ENCODE measurements at regions not wholly inside any gene's neighbourhood (a gene's known extent, or its start where the extent isn't known, plus 50 kb on each side); places are given as distances from the start of the nearest gene placed in this dataset.

DNA sequence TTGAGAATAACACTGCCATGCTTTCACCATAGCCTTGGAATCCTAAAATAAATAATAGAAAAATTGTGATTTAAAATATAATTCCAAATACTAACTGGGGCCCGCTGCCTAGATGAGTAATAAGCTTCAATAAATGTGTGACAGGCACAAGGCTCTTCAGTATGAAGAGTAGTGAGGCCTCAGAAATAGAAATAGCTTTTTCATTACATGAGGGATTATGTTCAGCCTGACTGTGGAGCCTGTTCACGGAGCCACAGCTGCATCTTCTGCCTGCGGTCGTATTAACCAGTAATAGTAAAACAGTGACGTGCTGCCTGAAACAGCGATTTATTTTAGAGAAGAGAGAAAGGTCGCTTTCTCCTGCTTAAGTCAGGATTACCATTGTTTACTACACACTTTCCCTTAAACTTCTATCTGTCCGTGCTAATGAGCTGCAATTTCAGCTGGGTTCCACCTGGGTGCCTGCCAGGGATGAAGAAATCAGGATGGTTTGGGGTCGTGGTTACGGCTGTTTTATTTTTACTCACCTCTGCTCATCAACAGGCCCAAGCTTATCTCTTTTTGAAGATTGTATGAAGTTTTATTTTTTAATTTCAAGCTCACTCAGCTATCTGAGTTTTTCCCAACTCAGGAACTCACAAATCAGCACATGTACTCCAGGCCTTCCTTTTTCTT, 284.9 kb upstream of the WWC1 start:
- no peak for DNase-seq (ENCODE audit: low read depth in 2 of 2)

DNA sequence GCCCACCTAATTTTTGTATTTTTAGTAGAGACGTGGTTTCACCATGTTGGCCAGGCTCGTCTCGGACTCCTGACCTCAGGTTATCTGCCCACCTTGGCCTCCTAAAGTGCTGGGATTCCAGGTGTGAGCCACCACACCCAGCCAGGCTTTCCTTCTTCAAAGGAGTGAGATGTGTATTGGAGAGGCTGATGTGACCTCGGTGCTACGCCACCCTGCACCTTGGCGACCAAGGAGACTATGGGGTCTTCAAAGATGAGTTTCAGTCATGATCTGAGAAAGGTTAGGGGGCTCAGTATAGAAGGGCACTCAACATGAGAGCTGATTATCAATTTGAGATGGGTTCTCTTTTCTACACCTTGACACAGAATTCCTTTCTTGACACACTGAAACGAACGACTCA, 284.2 kb upstream of the WWC1 start:
- DNase-seq (ENCODE audit: low read depth in 2 of 2) = no peak

DNA sequence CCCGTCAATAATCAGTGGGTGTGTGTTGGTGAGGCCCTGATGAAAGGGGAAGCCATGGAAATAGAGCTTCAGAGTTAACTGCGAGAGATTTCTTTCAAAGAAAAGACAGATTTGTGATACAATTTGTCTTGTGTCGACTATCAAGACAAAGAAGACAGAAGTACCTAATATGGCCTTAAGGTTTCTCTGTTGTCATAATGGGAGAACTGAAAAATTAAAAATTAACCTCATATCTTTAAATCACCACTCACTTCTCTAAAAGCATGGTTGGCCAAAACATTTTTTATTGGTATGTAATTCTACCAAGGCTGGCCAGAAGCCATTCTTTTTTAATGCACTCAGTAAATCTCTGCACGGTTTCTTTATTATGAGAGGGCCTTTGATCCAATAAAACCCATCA, 282.9 kb upstream of the WWC1 start:
- DNase-seq (ENCODE audit: low read depth in 2 of 2) = no peak

DNA sequence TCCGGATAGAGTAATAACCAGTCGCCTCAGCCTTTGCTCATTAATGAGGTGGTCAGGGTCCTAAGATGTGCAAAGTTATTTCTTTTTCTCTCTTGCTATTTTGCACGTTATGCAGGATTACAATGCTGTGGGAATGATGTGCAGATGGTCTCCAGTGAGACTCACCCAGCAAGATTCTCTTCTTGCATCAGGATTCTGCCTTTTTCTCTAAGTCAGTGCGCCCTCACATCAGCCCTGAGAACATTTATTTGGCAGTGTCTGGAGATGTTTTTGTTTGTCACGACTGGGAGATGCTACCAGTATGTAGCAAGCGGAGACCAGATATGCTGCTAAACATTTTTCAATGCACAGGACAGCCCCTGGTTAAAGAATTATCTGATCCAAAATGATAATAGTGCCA, 280.3 kb upstream of the WWC1 start:
- DNase-seq (ENCODE audit: low read depth in 2 of 2) = no peak

DNA sequence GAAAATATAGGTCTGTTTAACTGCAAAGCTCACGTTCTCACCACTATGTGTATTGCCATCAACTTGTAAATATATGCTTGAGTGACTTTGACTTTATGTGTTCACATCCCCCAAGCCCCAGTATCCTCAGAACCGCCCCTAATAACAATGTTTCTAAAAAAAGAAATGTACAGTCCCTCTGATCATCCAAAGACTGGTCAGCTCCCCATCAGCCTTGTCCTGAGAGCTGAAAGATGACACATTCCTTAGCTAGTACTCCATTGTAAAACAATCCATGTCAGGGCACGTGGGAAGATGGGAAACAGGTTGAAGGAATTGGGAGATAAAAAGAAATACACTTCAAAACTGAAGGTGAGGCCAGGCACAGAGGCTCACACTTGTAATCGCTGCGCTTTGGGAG, 279.4 kb upstream of the WWC1 start:
- DNase-seq (ENCODE audit: low read depth in 2 of 2) = no peak

DNA sequence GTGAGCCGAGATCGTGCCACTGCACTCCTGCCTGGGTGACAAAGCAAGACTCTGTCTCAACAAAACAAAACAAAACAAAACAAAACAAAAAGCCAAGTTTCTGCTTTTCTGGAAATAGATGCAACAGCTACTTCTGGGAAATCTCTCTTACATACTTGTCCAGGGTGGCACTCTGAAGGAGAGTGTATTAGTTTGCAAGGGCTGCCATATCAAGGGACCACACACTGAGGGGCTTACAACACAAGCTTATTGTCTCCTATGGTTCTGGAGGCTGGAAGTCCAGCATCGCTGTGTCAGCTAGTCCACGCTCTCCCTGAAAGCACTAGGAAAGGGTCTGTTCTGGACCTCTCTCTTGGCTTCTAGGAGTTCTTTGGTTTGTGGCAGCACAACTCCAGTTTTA, 277.9 kb upstream of the WWC1 start:
- no peak for DNase-seq (ENCODE audit: low read depth in 2 of 2)

DNA sequence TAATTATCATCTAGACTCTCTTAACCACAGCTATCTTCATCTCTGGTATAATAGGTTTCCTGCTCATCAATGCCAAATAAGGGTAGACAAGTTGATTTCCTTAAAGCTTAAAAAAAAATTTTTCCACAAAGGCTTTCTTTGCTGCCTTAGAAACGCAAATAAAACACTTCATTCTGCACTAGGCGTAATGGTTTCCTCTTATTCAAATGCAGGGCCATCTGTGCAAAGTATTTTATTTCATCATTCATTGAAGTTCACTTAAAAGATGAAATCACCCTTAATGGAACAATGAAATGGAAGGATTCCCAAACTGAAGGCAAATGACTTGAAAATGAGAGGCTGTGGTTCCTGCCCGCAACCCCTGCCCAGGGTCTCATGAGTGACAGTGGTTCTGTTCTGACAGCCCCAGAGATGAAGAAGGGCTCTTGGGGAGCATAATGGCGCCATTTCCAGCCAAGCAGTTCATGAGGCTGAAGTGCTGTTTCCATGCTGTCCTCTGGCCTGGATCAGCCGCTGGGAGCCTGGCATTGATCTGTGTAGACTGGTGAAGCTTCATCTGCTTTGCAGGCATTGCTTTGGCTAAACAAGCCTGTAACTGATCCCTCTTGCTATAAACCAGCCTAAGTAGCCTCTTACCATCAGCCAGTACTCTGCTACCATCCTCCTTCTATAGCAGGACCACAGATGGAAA, 276.9 kb upstream of the WWC1 start:
- DNase-seq (ENCODE audit: low read depth in 2 of 2) = no peak

DNA sequence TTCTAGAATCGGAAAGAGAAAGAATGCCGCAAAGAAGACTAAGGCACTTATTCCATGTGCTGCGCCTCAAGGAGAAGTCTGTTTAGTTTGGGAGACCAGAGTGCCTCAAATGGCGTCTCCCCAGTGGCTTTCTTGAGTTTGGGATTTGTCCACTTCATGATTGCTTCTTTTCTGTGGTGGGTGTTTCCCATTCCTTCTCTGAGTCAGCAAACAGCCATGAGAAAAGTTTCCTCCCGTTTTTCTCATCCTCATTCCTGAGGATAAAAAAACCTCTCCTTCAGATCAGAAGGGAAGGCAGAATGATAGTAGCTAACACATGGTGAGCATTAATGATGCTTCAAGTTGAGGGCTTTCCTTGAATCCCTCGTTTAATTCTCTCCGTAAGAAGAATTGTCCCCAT, 275.9 kb upstream of the WWC1 start:
- DNase-seq (ENCODE audit: low read depth in 2 of 2) = no peak

DNA sequence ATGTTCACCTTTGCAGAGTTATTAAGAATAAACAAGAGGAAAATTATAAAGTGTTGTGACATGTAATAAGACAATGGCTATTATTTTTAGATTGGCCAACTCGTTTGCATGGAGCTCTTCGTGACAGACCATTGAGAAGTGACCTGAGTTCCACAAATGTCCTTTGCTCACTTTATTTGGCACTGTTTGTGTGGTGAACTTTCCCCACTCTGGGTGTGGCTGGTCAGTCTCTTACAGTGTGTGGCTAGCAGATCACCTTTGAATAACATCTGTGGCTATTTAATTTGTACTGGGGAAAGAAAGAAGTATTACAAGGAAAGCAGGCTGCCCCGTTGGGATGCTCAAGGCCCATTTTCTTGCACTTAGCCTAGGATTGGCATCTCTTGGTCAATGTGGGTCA, 274.1 kb upstream of the WWC1 start:
- DNase-seq (ENCODE audit: low read depth in 2 of 2) = no peak

DNA sequence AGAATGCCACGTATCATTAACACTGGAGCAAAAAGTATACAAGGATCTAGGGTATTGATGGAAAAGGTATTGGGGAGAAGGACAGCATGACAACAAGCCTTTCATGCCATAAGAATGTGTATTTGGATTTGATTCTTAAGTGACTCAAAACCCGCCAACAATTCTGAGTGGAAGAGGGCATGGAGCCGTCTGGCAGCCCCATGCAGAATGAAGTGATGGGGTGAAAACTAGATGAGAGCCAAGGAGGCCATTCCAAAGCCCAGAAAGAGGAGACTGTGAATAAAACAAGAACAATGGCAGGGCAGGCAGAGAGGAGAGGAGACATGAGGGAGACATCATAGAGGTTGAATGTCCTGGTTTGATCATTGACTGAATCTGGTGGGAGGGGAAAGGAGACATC, 272.3 kb upstream of the WWC1 start:
- DNase-seq (ENCODE audit: low read depth in 2 of 2) = no peak

DNA sequence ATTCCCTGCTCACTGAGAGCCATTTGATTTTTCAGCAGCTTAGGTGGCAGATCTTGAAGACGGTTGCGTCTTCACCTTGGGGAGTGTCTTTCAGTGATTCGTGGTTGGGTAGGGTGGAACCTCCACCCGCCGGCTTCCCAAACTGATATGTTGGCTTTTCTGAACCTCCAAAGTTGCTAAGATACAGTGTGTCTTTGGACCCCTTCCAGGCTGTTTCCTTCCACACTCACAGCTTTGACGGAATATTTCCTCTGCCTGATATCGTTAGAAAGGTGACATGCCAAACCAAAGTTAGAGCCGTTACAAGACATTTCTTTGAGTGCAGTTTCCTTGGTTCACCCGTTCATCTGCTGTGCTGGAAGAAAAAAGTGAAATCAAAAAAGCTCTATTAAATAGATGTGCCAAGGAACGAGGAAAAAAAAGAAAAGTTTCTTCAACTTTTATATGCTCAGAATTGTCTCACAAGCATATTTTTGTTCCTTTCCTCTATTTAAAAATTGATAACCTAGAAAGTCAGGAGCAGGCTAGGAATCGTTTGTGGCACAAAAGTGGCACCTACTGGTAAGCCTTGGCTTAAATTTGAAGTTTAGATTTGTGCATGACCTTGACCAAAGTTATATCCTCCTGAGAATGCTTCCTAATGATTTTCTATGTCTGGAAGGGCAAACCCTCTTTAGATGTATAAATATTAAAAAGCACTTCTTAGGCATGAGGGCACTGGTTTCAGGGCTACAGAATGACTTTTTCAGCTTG, 270.7 kb upstream of the WWC1 start:
- no peak for DNase-seq (ENCODE audit: low read depth in 2 of 2)

DNA sequence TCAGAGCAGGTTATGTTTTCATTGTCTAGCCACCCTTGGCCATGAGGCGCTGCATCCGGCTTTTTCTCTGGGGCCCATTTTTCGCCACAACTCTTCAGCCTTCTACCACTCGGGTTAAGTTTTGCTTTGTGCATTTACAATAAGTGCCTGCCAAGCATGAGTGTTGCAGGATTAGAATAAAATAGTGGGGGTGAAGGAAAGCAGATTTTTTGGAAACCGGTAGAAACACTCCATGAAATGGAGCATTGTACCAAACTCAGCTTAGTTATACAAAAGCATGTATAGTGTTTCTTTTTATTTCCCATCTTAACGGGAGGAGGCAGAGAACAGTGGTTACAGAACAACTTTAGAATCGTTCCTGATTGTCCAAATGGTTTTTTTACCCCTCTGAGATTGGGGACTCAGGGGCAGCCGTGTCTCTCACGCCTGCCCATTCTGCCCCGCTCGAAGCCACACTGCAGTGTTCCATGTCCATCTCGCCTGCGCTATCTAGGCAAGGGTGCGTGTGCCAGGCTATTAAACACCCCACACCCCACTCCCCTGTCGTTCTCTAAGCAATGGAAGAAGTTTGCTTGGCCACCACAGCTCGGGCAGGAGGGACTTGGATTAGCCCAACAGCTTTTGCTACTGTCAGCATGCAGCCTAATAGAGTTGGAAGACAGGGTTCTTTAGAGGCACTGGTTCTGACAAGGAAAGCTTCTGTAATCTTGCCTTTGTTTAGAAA, 268.8 kb upstream of the WWC1 start:
- DNase-seq (ENCODE audit: low read depth in 2 of 2) = no peak

DNA sequence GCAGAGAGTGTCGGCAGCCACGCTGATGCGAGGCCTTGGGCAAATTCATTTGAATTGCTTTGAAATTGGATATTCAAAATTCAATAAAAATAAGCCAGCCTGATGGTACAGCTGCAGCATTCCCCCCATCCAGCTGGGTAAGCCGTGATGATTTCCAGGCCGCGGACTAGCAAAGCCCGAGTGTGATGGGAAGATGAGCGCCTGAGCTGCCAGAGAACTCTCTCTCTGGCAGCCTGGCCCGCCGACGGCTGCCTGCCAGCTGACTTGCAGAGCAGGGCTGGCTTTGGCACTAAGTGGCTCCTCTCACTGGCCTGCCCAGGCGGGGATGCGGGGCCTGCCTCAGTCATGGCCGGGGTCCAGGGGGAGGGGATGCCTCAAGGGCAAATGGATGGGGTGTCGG, 268.3 kb upstream of the WWC1 start:
- DNase-seq (ENCODE audit: low read depth in 2 of 2) = no peak

DNA sequence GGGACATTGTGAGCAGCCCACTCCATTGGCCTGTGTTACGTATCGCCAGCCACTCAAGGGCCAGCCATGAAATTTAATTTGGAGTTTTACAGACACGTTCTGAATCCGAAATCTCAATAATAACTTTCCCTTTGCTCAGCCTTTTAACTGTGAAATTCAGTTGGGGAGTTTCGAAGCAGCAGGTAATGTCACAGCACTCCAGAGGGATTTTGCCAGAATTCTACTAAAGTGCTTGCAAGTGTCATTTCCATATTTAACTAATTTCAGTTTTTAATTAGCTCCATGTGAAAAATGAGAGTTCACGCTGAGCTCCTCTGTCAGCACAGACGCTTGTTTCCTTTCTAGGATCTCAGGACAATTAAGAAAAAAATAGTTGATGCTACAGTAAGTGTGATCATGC, 267.1 kb upstream of the WWC1 start:
- no peak for DNase-seq (ENCODE audit: low read depth in 2 of 2)

DNA sequence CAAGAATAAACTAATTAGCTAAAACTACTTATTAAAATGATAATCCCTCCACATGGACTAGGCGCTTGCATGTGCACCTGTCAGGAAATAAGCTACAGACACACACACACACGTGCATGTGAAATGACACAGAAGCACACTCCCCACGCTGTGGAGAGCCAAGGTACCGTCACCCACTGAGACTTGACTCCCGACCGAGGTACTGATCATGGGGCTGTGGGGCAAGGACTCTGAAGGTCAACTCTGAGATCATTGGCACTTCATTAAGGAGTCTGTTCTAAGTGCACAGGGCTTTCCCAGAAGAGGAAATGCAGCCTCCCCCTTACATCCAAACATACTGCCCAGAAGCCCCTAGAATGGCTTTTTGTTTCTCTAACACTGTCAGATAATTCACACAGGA, 264.4 kb upstream of the WWC1 start:
- DNase-seq (ENCODE audit: low read depth in 2 of 2) = no peak

DNA sequence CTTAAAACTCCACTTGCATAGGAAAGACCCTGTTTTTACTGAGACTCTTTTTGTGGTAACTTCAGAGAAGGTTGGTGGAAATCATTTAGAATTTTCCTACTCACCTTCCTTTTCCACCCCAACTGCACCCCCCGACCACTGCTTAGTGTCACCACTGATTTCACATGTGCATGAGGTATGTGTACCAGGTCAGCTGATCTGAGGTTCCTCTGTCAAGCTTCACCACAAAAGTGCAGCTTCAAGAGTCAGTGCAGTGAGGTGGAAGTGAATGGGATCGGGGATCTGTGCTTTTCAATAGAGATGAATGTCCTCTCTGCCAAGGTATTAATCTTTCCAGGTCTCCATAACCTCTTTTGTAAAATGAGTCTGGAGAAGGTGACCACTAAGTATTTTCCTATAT, 260.5 kb upstream of the WWC1 start:
- DNase-seq (ENCODE audit: low read depth in 2 of 2) = no peak

DNA sequence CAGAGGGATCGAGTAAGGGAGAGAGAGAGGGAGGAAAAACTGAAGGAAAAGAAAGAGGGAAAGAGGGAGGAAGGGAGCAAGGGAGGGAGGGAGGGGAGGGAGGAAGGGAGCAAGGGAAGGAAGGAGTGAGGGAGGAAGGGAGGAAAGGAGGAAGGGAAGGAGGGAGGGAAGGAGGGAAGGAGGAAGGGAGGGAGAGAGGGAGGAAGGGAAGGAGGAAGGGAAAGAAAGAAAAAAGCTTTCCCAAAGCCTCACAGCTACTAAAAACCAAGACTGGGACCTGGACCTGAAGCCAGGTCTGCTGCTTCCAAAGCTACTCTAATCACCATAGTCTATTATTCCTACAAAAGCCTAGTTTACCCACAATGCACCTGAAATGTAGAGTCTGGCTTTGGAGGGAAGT, 259.8 kb upstream of the WWC1 start:
- no peak for DNase-seq (ENCODE audit: low read depth in 2 of 2)

DNA sequence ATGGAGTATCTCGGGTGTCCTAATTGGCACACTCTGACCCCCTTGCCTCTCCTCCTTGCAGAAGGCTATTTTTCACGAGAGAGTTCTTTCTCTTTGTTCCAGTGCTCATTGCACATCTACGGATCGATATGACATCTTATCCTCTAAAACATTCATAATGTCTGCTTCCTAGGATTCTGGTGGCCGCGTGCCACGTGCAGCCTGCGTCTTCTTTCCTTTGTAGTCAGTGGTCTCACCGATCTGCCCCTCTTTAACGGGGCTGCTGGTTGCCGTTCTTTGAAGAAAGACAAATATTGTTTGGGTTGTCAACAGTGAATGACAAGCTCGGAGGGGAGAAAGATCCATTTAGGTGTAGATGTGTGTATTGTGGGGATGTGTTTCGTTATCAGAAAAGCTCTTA, 252.4 kb upstream of the WWC1 start:
- no peak for DNase-seq (ENCODE audit: low read depth in 2 of 2)

DNA sequence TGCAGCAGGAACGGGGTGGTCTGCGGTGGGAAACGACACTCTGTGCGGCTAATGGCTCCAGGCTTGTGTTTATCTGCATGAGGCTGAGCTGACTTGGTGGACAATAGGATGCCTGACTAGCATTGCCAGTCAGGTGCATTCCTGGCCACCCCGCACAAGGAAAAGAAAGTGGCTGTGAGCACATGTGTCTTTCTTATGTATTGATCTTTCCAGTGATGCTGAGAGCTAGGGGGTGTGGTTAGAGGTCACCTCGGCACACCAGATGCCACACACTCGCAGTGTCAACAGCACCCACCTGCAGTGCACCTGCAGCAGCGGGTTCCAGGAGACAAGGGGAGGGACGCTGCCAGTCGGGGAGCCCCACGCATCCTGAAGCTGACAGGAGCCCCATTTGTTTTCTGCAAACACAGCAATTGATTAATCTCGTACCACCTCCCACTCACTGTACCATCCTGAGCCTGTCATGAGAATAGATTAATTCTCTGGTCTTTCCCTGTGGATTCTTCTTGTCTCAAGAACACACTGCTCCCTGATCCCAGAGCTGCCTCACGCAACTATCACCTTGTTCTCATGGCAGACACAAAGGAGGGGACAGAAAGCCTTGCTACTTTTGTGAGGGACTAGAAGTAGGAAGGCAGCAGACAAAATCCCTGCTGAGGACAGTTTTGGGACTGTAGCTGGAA, 251.7 kb upstream of the WWC1 start:
- no peak for DNase-seq (ENCODE audit: low read depth in 2 of 2)

DNA sequence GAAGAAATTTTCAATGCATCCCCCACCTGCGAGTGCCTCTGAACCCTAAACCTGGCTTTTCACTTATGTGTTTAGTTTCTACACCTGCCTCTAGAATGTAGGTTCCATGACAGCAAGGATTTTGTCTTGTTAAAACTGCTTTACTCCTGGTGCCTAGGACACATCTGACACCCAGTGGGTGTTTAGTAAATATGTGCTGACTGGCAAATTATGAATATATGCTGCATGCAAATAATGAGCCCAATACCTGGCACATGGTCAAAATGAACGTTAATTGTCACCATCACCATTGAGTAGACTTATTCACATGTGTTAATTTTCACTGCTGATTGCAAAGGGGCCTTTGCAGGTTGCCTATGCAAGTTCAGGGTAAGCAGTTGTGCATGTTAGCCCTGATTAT, 249.9 kb upstream of the WWC1 start:
- DNase-seq (ENCODE audit: low read depth in 2 of 2) = no peak

DNA sequence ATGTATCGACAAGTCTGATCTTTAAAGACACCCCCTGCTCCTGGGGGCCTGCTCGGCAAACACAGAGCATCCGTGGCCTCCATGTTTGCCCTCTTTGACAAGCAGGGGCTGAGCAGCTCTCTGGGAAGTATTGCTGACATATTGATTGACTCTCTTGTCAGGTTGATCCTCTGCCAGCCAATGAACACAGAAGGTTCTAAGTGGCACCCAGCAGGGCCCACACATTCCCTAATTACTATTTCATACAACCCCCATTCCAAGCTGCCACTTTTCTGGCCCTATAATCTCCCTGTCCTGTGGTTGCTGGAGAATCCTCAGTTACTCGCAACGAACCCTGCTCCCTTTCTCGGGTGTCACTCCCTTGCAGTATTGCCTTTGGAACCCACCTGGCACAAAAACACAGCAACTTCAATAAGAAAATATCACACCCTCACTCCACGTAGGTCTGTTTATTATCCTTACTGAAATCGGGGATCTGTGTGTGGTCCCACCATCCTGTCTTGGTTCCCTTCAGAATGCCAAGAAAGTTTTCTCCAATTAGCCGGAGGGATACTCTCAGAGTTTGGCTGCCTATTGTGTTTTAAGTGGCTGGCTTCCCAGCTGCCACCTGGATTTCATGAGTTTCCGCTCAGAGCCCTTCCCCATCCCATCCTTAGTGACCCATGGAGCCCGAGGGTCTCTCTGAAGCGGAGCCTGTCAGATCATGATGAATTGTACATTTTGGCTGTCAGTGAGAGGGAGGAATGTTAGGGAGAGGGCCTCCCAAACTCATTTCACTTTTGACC, 249.0 kb upstream of the WWC1 start:
- no peak for DNase-seq (ENCODE audit: low read depth in 2 of 2)

Measured in activated CD4-positive, alpha-beta T cell treated with anti-CD3 and anti-CD28 coated beads for 24 hours (primary cell).